Endothelial cell of umbilical vein (primary cell): ENCODE measurements at regions not wholly inside any gene's neighbourhood (a gene's known extent, or its start where the extent isn't known, plus 50 kb on each side); places are given as distances from the start of the nearest gene placed in this dataset.

Source experiments
- BruUV-seq: library from RNA; stranded (reverse); fragments of 400-500 nt; replicated peaks from 2 replicates; lab custom pipeline; 2021; lab: Mats Ljungman, UMichigan
- CTCF ChIA-PET: fragments of 300-600, 350-600 bp; sonication (Branson Sonifier 250); formaldehyde crosslinking; loops from one replicate; lab custom pipeline; 2021; ENCODE audit warnings: antibody characterized with exemption, inconsistent platforms; lab: Charles Lee
- POLR2A ChIA-PET: fragments of 300-600, 350-600 bp; sonication (Branson Sonifier 250); formaldehyde crosslinking; loops from one replicate; lab custom pipeline; 2021; ENCODE audit warnings: antibody characterized with exemption, inconsistent platforms; lab: Charles Lee
- DNase-seq: peaks from one replicate; pipeline ENCODE4 v3.0.0-alpha.2; 2011; ENCODE audit warnings: low read depth, low spot score
- FAIRE-seq: peaks from 2 replicates; lab custom pipeline; 2011; peaks lifted over from hg19 to GRCh38; lab: Jason Lieb, UNC
- H2AFZ ChIP-seq: 2 replicates; pipeline ENCODE4 v1.6.0; 2012; ENCODE audit warnings: low read depth, low read length, control low read depth, inconsistent platforms
- H3K27ac ChIP-seq: 2 replicates; pipeline ENCODE4 v1.5.1; 2011; ENCODE audit warnings: low read depth, mild to moderate bottlenecking, control low read depth, low read length, moderate library complexity; ENCODE audit not compliant: insufficient read depth
- H3K27me3 ChIP-seq, 2 experiments: 2 replicates each; pipeline versions ENCODE4 v1.6.0 to v1.6.1; 2011; ENCODE audit warnings: low read length in 2 of 2, mixed read lengths in 1 of 2; ENCODE audit not compliant: control insufficient read depth in 2 of 2, insufficient read depth in 2 of 2
- H3K36me3 ChIP-seq, 2 experiments: 2 replicates in 1 of 2; 3 replicates in 1 of 2; pipeline ENCODE4 v1.5.1; 2011; ENCODE audit warnings: low read length in 2 of 2, mild to moderate bottlenecking in 1 of 2, moderate library complexity in 1 of 2; ENCODE audit not compliant: control insufficient read depth in 2 of 2, insufficient read depth in 2 of 2; ENCODE audit errors: extremely low read depth in 1 of 2
- H3K4me1 ChIP-seq: 3 replicates; pipeline ENCODE4 v1.5.1; 2011; ENCODE audit warnings: mild to moderate bottlenecking, low read length; ENCODE audit not compliant: control insufficient read depth, insufficient read depth; ENCODE audit errors: extremely low read depth
- H3K4me2 ChIP-seq: 2 replicates; pipeline ENCODE4 v1.6.1; 2011; ENCODE audit warnings: low read length, control low read depth, mixed read lengths; ENCODE audit not compliant: insufficient read depth
- H3K4me3 ChIP-seq, 3 experiments: fragments of 200-600 bp in 1 of 3; sonication (generic), shearing (Covaris generic) in 1 of 3; replicated peaks in 1 of 3; 2 replicates each; pipeline ENCODE4 v1.5.1; 2011 to 2016; ENCODE audit warnings: control low read depth in 3 of 3, low read length in 3 of 3, mild to moderate bottlenecking in 2 of 3, inconsistent platforms in 1 of 3, low read depth in 1 of 3, moderate library complexity in 1 of 3; ENCODE audit not compliant: insufficient read depth in 1 of 3
- H3K79me2 ChIP-seq: 2 replicates; pipeline ENCODE4 v1.6.0; 2012; ENCODE audit warnings: low read length, inconsistent platforms; ENCODE audit not compliant: control insufficient read depth, insufficient read depth
- H3K9ac ChIP-seq: replicated peaks from 2 replicates; pipeline ENCODE3; 2011; ENCODE audit warnings: low read length, control low read depth; ENCODE audit not compliant: insufficient read depth; ENCODE audit errors: extremely low read depth
- H3K9me1 ChIP-seq: replicated peaks from 3 replicates; pipeline ENCODE4 v1.6.0; 2011; ENCODE audit warnings: mild to moderate bottlenecking, low read length; ENCODE audit not compliant: control insufficient read depth, insufficient read depth; ENCODE audit errors: extremely low read depth
- H3K9me3 ChIP-seq: replicated peaks from 2 replicates; pipeline ENCODE4 v1.5.1; 2012; ENCODE audit warnings: low read length, inconsistent platforms; ENCODE audit not compliant: control insufficient read depth, insufficient read depth
- H4K20me1 ChIP-seq: replicated peaks from 2 replicates; pipeline ENCODE3; 2011; ENCODE audit warnings: mild to moderate bottlenecking, low read length; ENCODE audit not compliant: control insufficient read depth, insufficient read depth; ENCODE audit errors: extremely low read depth
- EZH2 ChIP-seq: IDR thresholded peaks from 2 replicates; pipeline ENCODE4 v1.6.1; 2012; ENCODE audit warnings: borderline replicate concordance, low read depth, mild to moderate bottlenecking, moderate library complexity, low read length, inconsistent platforms; ENCODE audit not compliant: severe bottlenecking
- FOS ChIP-seq: IDR thresholded peaks from 2 replicates; pipeline ENCODE4 v1.6.1; 2011; ENCODE audit warnings: mild to moderate bottlenecking, low read length, moderate library complexity, borderline replicate concordance; ENCODE audit not compliant: insufficient read depth
- GATA2 ChIP-seq: IDR thresholded peaks from 2 replicates; pipeline ENCODE4 v1.7.0; 2011; ENCODE audit warnings: low read depth, mild to moderate bottlenecking, moderate library complexity, mixed read lengths, low read length; ENCODE audit not compliant: insufficient read length, insufficient read depth
- JUN ChIP-seq: IDR thresholded peaks from 2 replicates; pipeline ENCODE4 v1.6.1; 2011; ENCODE audit warnings: borderline replicate concordance, low read depth; ENCODE audit not compliant: insufficient read length, insufficient read depth
- MAX ChIP-seq: IDR thresholded peaks from 2 replicates; pipeline ENCODE4 v1.6.1; 2011; ENCODE audit not compliant: insufficient read depth, insufficient read length
- MYC ChIP-seq: IDR thresholded peaks from one replicate; pipeline ENCODE4 v1.6.1; 2011; ENCODE audit warnings: mild to moderate bottlenecking, low read depth, low read length
- POLR2A ChIP-seq: IDR thresholded peaks from 2 replicates; pipeline ENCODE4 v1.6.1; 2012; ENCODE audit warnings: low read depth, mild to moderate bottlenecking, control low read depth, low read length
- POLR2AphosphoS5 ChIP-seq: IDR thresholded peaks from 2 replicates; pipeline ENCODE4 v1.6.1; 2012; ENCODE audit warnings: low read depth, mild to moderate bottlenecking, control low read depth, low read length, moderate library complexity; ENCODE audit not compliant: insufficient read depth
- dilution Hi-C: fragments of 300-500 bp; cut with MboI; formaldehyde crosslinking; loops from one replicate; pipeline ENCODE4 v1.15.0; 2019; ENCODE audit warnings: low sequenced_read_pairs; ENCODE audit not compliant: extremely low pct_ligation_motif_present
- intact Hi-C: fragments of 100-400 bp; cut with micrococcal nuclease; formaldehyde crosslinking; loops from one replicate; pipeline ENCODE4 v1.10.0; 2022
- TF ChIP-seq, protein P1 (sequence below), 2 donors: IDR thresholded peaks; 1 replicate in 1 of 2; 2 replicates in 1 of 2; pipeline ENCODE4 v1.5.1; 2011; ENCODE audit warnings: low read length in 2 of 2, mild to moderate bottlenecking in 2 of 2, moderate library complexity in 2 of 2, control low read depth in 1 of 2, inconsistent platforms in 1 of 2, low read depth in 1 of 2; ENCODE audit not compliant: insufficient read depth in 1 of 2; ENCODE audit errors: extremely low read depth in 1 of 2

DNA sequence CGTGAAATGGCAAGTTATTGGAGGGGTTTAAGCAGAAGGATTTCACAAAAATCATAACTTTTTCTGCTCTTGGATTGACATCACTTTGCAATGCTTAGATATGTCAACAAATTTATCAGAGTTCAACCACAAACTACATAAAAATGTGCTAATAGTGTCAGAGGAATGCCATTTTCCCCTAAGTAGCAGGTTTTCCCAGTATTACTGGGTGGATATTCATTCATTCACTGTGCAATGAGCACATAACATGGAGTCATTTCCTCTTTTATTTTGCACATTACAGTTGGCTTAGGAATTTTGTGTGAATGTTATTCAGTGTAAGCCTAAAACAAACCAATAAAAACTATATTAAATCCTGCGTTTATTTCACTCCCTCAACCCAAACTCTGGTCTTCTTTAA, 537.3 kb upstream of the MCTP2 start:
- no peak overlapping the region for H3K4me2 ChIP-seq
- H3K4me3 ChIP-seq = no peak overlapping the region
- intact Hi-C loops (no loop called here), dilution Hi-C loops (no loop called here)
- BruUV-seq = no TSS peak
- H3K27ac ChIP-seq = no peak overlapping the region
- no peaks in the 10 kb centered on the region for H3K4me1 ChIP-seq
- peaks cover 2% of the 10 kb centered on the region for H3K9me3 ChIP-seq
- no peak overlapping the region for H2AFZ ChIP-seq
- ChIA-PET CTCF (no interaction called here), POLR2A (no interaction called here)
- no peaks in the 10 kb centered on the region for H3K27me3 ChIP-seq
- H3K9ac ChIP-seq = no peak overlapping the region
- no peaks in the 10 kb centered on the region for H3K9me1 ChIP-seq
- DNase-seq = no peak
- H3K79me2 ChIP-seq = no peaks in the 10 kb centered on the region
- H3K36me3 ChIP-seq = no peaks in the 10 kb centered on the region
- TF ChIP-seq MAX (no peak), JUN (no peak), FOS (no peak)
- TF ChIP-seq, protein P1, sequence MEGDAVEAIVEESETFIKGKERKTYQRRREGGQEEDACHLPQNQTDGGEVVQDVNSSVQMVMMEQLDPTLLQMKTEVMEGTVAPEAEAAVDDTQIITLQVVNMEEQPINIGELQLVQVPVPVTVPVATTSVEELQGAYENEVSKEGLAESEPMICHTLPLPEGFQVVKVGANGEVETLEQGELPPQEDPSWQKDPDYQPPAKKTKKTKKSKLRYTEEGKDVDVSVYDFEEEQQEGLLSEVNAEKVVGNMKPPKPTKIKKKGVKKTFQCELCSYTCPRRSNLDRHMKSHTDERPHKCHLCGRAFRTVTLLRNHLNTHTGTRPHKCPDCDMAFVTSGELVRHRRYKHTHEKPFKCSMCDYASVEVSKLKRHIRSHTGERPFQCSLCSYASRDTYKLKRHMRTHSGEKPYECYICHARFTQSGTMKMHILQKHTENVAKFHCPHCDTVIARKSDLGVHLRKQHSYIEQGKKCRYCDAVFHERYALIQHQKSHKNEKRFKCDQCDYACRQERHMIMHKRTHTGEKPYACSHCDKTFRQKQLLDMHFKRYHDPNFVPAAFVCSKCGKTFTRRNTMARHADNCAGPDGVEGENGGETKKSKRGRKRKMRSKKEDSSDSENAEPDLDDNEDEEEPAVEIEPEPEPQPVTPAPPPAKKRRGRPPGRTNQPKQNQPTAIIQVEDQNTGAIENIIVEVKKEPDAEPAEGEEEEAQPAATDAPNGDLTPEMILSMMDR (IDR thresholded peaks at IDR 0.05; ENCODE audit: extremely low read depth in 1 of 2, insufficient read depth in 1 of 2, low read depth in 1 of 2, low read length in 2 of 2) = no peak
- no peaks in the 10 kb centered on the region for H4K20me1 ChIP-seq
- no peak for FAIRE-seq

GRCh38 chr15:93683651-93684050, 547.7 kb upstream of the MCTP2 start:
- no peak overlapping the region for H3K4me3 ChIP-seq
- H3K9ac ChIP-seq = no peak overlapping the region
- POLR2A ChIA-PET = no interaction called here
- intact Hi-C loops = no loop called here
- H4K20me1 ChIP-seq = no peaks in the 10 kb centered on the region
- no peak for TF ChIP-seq POLR2AphosphoS5
- TF ChIP-seq JUN = no peak
- no peak for TF ChIP-seq EZH2
- TF ChIP-seq FOS = no peak
- TF ChIP-seq MYC = no peak
- no peak for TF ChIP-seq POLR2A
- TF ChIP-seq, protein P1 (IDR thresholded peaks at IDR 0.05; ENCODE audit: extremely low read depth in 1 of 2, insufficient read depth in 1 of 2, low read depth in 1 of 2, low read length in 2 of 2) = no peak
- TF ChIP-seq MAX = no peak
- TF ChIP-seq GATA2 = no peak
- no peaks in the 10 kb centered on the region for H3K4me1 ChIP-seq
- CTCF ChIA-PET = no interaction called here
- H3K27ac ChIP-seq = no peak overlapping the region
- no peak overlapping the region for H2AFZ ChIP-seq
- no peaks in the 10 kb centered on the region for H3K9me1 ChIP-seq
- dilution Hi-C loops = no loop called here
- no peak for FAIRE-seq
- no peaks in the 10 kb centered on the region for H3K36me3 ChIP-seq
- no peak overlapping the region for H3K4me2 ChIP-seq
- no peaks in the 10 kb centered on the region for H3K79me2 ChIP-seq
- BruUV-seq = no TSS peak
- peaks cover 5% of the 10 kb centered on the region for H3K9me3 ChIP-seq
- no peak for DNase-seq
- no peaks in the 10 kb centered on the region for H3K27me3 ChIP-seq
